Left ventricle myocardium inferior (tissue), 1 donor: ENCODE measurements at regions not wholly inside any gene's neighbourhood (a gene's known extent, or its start where the extent isn't known, plus 50 kb on each side); places are given as distances from the start of the nearest gene placed in this dataset.

ENCODE experiments used
- DNase-seq: peaks from one replicate; pipeline ENCODE4 v3.0.0-alpha.2; 2020
- H3K27ac ChIP-seq: fragments of 200-600 bp; replicated peaks from 2 replicates; pipeline ENCODE4 v1.8.0; 2021
- H3K27me3 ChIP-seq: fragments of 200-600 bp; 2 replicates; pipeline ENCODE4 v1.8.0; 2021; ENCODE audit warnings: low read depth
- H3K36me3 ChIP-seq: fragments of 200-600 bp; 2 replicates; pipeline ENCODE4 v1.8.0; 2021
- H3K4me1 ChIP-seq: fragments of 200-600 bp; 2 replicates; pipeline ENCODE4 v1.8.0; 2021
- H3K4me3 ChIP-seq: fragments of 200-600 bp; 2 replicates; pipeline ENCODE4 v1.8.0; 2021; ENCODE audit warnings: mild to moderate bottlenecking, moderate library complexity
- H3K9me3 ChIP-seq: fragments of 200-600 bp; replicated peaks from 2 replicates; pipeline ENCODE4 v1.8.0; 2021
- intact Hi-C: fragments of 100-400 bp; cut with micrococcal nuclease; formaldehyde crosslinking; loops from one replicate; pipeline ENCODE4 v1.11.0; 2022
- TF ChIP-seq, protein P1 (sequence below): fragments of 200-600 bp; IDR thresholded peaks from 2 replicates; pipeline ENCODE4 v1.8.0; 2021; ENCODE audit warnings: antibody characterized with exemption, mild to moderate bottlenecking, borderline replicate concordance
- donor health status: DM: no; HTN: yes; CAD: no; lungs with severe emphysema.

DNA sequence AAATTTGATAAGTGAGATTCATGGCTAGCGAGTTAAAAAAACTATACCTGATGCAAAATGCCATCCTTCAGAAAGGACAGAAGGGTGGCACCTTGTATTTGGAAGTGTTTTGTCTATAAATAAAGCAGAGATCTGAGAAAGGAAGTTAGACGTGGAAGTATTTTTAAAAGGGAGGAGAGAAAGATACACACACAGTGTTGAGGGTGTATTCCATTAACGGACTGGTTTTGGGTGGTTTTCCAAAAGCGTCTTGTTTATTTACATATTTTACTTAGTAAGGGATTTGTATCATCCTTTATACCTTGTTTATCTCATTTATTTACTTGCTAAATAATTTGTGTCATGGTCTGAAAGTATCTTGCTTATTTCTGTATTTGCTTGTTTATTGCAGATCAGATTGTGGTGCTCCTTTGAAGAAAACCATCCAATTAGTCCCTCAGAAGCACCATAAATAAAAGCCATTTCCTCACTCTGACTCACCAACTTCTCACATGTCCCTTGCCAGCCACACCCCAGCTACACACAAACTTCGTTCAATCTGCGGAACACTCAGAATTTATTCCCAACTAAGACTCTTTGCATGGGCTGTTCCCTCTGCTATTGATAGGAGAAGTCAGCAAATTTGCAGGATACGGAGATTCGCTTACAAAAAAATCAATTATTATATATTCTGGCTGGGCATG lies 90.8 kb downstream of the FAM124B start:
- no peak for DNase-seq
- H3K4me3 ChIP-seq, result no peak overlapping the region
- no peak overlapping the region for H3K27ac ChIP-seq
- H3K27me3 ChIP-seq, result peaks cover 44% of the 10 kb centered on the region
- H3K4me1 ChIP-seq, result no peaks in the 10 kb centered on the region
- H3K9me3 ChIP-seq, result no peaks in the 10 kb centered on the region
- intact Hi-C loops, result no loop called here
- TF ChIP-seq, protein P1, sequence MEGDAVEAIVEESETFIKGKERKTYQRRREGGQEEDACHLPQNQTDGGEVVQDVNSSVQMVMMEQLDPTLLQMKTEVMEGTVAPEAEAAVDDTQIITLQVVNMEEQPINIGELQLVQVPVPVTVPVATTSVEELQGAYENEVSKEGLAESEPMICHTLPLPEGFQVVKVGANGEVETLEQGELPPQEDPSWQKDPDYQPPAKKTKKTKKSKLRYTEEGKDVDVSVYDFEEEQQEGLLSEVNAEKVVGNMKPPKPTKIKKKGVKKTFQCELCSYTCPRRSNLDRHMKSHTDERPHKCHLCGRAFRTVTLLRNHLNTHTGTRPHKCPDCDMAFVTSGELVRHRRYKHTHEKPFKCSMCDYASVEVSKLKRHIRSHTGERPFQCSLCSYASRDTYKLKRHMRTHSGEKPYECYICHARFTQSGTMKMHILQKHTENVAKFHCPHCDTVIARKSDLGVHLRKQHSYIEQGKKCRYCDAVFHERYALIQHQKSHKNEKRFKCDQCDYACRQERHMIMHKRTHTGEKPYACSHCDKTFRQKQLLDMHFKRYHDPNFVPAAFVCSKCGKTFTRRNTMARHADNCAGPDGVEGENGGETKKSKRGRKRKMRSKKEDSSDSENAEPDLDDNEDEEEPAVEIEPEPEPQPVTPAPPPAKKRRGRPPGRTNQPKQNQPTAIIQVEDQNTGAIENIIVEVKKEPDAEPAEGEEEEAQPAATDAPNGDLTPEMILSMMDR, result no peak
- no peaks in the 10 kb centered on the region for H3K36me3 ChIP-seq

GRCh38 chr2:224309176-224309575 lies 92.7 kb downstream of the FAM124B start:
- Histone ChIP-seq H3K36me3 (no peaks in the 10 kb centered on the region), H3K27ac (no peak overlapping the region), H3K4me3 (no peak overlapping the region), H3K9me3 (no peaks in the 10 kb centered on the region), H3K4me1 (no peaks in the 10 kb centered on the region), H3K27me3 (peaks cover 29% of the 10 kb centered on the region)
- intact Hi-C loops, result no loop called here
- TF ChIP-seq, protein P1, result no peak
- no peak for DNase-seq

- H3K4me1 ChIP-seq, result no peaks in the 10 kb centered on the region
- no peaks in the 10 kb centered on the region for H3K36me3 ChIP-seq
- no peaks in the 10 kb centered on the region for H3K9me3 ChIP-seq
- DNase-seq, result no peak
- intact Hi-C loops, result no loop called here
- H3K27me3 ChIP-seq, result peaks cover 22% of the 10 kb centered on the region
- no peak overlapping the region for H3K4me3 ChIP-seq
- TF ChIP-seq, protein P1, result no peak
- no peak overlapping the region for H3K27ac ChIP-seq
These were observed 93.5 kb downstream of the FAM124B start for GRCh38 chr2:224308272-224308911.

- no peak for DNase-seq
- no peaks in the 10 kb centered on the region for H3K9me3 ChIP-seq
- H3K27ac ChIP-seq, result no peak overlapping the region
- intact Hi-C loops, result no loop called here
- H3K27me3 ChIP-seq, result no peaks in the 10 kb centered on the region
- H3K36me3 ChIP-seq, result no peaks in the 10 kb centered on the region
- H3K4me3 ChIP-seq, result no peak overlapping the region
- TF ChIP-seq, protein P1, result no peak
- H3K4me1 ChIP-seq, result no peaks in the 10 kb centered on the region
These were observed 99.0 kb downstream of the FAM124B start for GRCh38 chr2:224302952-224303351.

GRCh38 chr2:224293976-224294375 lies 107.9 kb downstream of the FAM124B start:
- no peak overlapping the region for H3K27ac ChIP-seq
- intact Hi-C loops, result no loop called here
- H3K4me3 ChIP-seq, result no peak overlapping the region
- TF ChIP-seq, protein P1, result no peak
- no peaks in the 10 kb centered on the region for H3K9me3 ChIP-seq
- DNase-seq, result no peak
- no peaks in the 10 kb centered on the region for H3K4me1 ChIP-seq
- H3K27me3 ChIP-seq, result peaks cover 35% of the 10 kb centered on the region
- H3K36me3 ChIP-seq, result no peaks in the 10 kb centered on the region
